DOHH2 (cell line): ENCODE measurements at regions not wholly inside any gene's neighbourhood (a gene's known extent, or its start where the extent isn't known, plus 50 kb on each side); places are given as distances from the start of the nearest gene placed in this dataset.
"Not testable (repeated sequence)": the region's sequence is repeated elsewhere in the genome, so short reads cannot be mapped to it uniquely, and the experiment has no call there.

Experiments used
- H3F3A ChIP-seq: fragments of 200-600 bp; sonication (generic), shearing (Covaris generic); 2 replicates; pipeline ENCODE4 v1.6.0; 2016; ENCODE audit warnings: antibody characterized with exemption, mild to moderate bottlenecking; ENCODE audit not compliant: control insufficient read depth, insufficient read depth
- H3K27ac ChIP-seq: fragments of 200-600 bp; sonication (generic); 2 replicates; pipeline ENCODE4 v1.5.1; 2014; ENCODE audit warnings: low read depth, mild to moderate bottlenecking, low read length, moderate library complexity
- H3K27me3 ChIP-seq: fragments of 200-600 bp; sonication (generic); 2 replicates; pipeline ENCODE4 v1.6.1; 2014; ENCODE audit warnings: mild to moderate bottlenecking, low read length, mixed read lengths; ENCODE audit not compliant: control insufficient read depth
- H3K36me3 ChIP-seq: fragments of 200-600 bp; sonication (generic); 2 replicates; pipeline ENCODE4 v1.6.1; 2014; ENCODE audit warnings: mild to moderate bottlenecking, low read length, moderate library complexity, mixed read lengths; ENCODE audit not compliant: control insufficient read depth
- H3K4me1 ChIP-seq: fragments of 200-600 bp; sonication (generic); 2 replicates; pipeline ENCODE4 v1.6.1; 2014; ENCODE audit warnings: mild to moderate bottlenecking, low read length, mixed read lengths; ENCODE audit not compliant: control insufficient read depth
- H3K4me2 ChIP-seq: fragments of 200-600 bp; sonication (generic); 2 replicates; pipeline ENCODE4 v1.6.0; 2014; ENCODE audit warnings: mild to moderate bottlenecking, low read length, moderate library complexity
- H3K4me3 ChIP-seq: fragments of 200-600 bp; sonication (generic); 2 replicates; pipeline ENCODE4 v1.5.1; 2014; ENCODE audit warnings: mild to moderate bottlenecking, low read length, mixed read lengths
- H3K79me2 ChIP-seq: fragments of 200-600 bp; sonication (generic); 2 replicates; pipeline ENCODE4 v1.6.1; 2014; ENCODE audit warnings: mild to moderate bottlenecking, low read length, mixed read lengths; ENCODE audit not compliant: control insufficient read depth
- H3K9me2 ChIP-seq: fragments of 200-600 bp; sonication (generic); replicated peaks from 2 replicates; pipeline ENCODE4 v1.6.1; 2014; ENCODE audit warnings: mild to moderate bottlenecking, low read length, mixed read lengths; ENCODE audit not compliant: control insufficient read depth
- H3K9me3 ChIP-seq: fragments of 200-600 bp; sonication (generic); 2 replicates; pipeline ENCODE4 v1.6.1; 2014; ENCODE audit warnings: antibody characterized with exemption, low read length, mixed read lengths; ENCODE audit not compliant: control insufficient read depth, insufficient read depth
- H4K20me1 ChIP-seq: fragments of 200-600 bp; sonication (generic); 2 replicates; pipeline ENCODE4 v1.6.0; 2014; ENCODE audit warnings: low read depth, mild to moderate bottlenecking, antibody characterized with exemption, low read length, moderate library complexity; ENCODE audit not compliant: control insufficient read depth, insufficient read depth
- EZH2phosphoT487 ChIP-seq: fragments of 200-600 bp; sonication (generic); IDR thresholded peaks from 2 replicates; pipeline ENCODE4 v1.6.1; 2017; ENCODE audit warnings: borderline replicate concordance, mild to moderate bottlenecking, antibody characterized with exemption, low read length, moderate library complexity, mixed read lengths
- TF ChIP-seq, protein P1 (sequence below): fragments of 200-600 bp; sonication (generic); IDR thresholded peaks from one replicate; pipeline ENCODE4 v1.5.1; 2014; ENCODE audit warnings: antibody characterized with exemption, mild to moderate bottlenecking, low read depth, low read length; ENCODE audit not compliant: poor library complexity, severe bottlenecking

DNA sequence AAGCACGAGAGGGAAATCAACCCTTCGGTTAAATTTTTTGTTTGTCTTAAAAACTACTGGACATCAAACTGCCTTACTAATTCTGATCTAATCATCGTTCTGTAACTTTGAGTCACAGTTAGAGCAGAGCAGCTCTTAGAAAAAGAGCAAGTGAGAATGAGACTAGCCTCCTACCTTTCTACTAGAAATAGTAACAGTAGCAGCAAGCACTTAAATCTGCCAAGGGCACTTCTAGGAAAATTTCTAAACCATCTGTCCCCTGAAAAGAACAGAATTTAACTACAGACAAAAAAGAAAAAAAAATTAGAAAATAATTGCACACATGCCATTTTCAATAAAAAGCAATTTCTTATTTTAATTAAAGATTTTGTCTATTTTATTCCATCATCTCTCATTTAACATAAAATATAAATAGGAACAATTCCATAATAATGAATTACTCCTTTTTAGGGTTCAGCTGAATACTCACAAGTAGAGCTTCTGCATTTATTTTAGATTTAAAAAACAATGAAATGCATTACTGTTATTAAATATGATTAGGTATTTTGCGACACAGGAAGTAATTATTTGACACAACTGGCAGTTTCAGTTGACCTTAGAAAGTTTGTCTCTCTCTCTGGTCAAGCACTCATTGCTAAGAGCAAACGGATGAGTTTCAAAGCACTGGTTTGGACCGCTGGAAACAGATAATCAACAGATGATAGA lies 250.8 kb upstream of the SOX9 start:
- no peak overlapping the region for H3K4me2 ChIP-seq
- H3K9me3 ChIP-seq, result no peaks in the 10 kb centered on the region
- no peaks in the 10 kb centered on the region for H3K79me2 ChIP-seq
- H3K9me2 ChIP-seq, result no peaks in the 10 kb centered on the region
- no peaks in the 10 kb centered on the region for H3K36me3 ChIP-seq
- H3K27me3 ChIP-seq, result no peaks in the 10 kb centered on the region
- no peaks in the 10 kb centered on the region for H4K20me1 ChIP-seq
- H3F3A ChIP-seq, result no peaks in the 10 kb centered on the region
- H3K4me3 ChIP-seq, result no peak overlapping the region
- no peak overlapping the region for H3K27ac ChIP-seq
- no peaks in the 10 kb centered on the region for H3K4me1 ChIP-seq
- no peak for TF ChIP-seq EZH2phosphoT487
- TF ChIP-seq, protein P1, sequence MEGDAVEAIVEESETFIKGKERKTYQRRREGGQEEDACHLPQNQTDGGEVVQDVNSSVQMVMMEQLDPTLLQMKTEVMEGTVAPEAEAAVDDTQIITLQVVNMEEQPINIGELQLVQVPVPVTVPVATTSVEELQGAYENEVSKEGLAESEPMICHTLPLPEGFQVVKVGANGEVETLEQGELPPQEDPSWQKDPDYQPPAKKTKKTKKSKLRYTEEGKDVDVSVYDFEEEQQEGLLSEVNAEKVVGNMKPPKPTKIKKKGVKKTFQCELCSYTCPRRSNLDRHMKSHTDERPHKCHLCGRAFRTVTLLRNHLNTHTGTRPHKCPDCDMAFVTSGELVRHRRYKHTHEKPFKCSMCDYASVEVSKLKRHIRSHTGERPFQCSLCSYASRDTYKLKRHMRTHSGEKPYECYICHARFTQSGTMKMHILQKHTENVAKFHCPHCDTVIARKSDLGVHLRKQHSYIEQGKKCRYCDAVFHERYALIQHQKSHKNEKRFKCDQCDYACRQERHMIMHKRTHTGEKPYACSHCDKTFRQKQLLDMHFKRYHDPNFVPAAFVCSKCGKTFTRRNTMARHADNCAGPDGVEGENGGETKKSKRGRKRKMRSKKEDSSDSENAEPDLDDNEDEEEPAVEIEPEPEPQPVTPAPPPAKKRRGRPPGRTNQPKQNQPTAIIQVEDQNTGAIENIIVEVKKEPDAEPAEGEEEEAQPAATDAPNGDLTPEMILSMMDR, result no peak

DNA sequence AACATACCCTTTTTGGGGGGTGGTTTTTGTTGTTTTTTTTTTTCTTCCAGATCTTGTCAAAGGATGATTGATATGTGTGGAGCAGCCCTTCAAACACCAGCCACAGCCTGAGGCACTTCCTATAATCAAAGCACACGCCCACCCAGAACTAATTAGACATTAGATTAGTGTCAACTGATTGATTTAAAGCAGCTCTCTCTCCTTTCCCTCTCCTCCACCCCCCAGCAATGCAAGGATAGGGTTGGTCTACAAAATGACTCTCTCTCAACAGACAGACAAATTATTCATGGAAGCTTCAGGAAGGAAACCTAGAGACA lies 250.3 kb upstream of the SOX9 start:
- H4K20me1 ChIP-seq, result no peaks in the 10 kb centered on the region
- no peaks in the 10 kb centered on the region for H3K36me3 ChIP-seq
- H3K4me2 ChIP-seq, result no peak overlapping the region
- no peaks in the 10 kb centered on the region for H3K9me3 ChIP-seq
- no peak overlapping the region for H3K4me3 ChIP-seq
- no peaks in the 10 kb centered on the region for H3K79me2 ChIP-seq
- H3K9me2 ChIP-seq, result no peaks in the 10 kb centered on the region
- no peaks in the 10 kb centered on the region for H3F3A ChIP-seq
- H3K27ac ChIP-seq, result no peak overlapping the region
- TF ChIP-seq, protein P1, result no peak
- no peak for TF ChIP-seq EZH2phosphoT487
- no peaks in the 10 kb centered on the region for H3K27me3 ChIP-seq
- H3K4me1 ChIP-seq, result no peaks in the 10 kb centered on the region

DNA sequence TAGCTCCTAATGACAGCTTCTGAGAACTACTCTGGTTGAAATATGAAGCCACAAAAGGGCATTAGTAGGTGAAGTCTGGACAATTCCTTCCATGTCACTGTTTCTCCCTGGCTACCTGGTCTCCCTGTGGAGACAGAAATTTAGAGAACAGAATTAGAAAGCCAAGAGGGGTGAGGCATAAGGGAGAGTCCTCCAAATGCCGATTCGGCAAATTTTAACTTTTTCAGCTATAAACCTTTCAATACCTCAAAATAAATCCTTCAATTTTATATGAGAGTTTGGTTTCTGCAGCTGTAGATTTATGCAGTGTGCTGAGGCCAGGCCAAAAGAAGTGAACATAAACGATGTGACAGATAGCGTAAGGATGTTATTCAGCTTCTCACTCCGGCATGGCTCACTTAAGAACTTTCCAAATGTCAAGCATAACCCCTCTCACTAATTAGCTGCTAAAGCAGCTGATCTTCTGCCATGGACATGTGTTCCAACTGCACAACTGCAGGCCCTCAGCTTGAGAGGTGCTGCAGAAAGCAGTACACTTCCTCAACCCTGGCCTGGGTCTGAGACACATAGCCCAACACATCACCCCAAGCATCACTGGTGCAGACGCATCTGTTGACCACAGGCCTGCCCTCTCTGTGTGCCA lies 247.9 kb upstream of the SOX9 start:
- no peaks in the 10 kb centered on the region for H3K9me3 ChIP-seq
- H3K9me2 ChIP-seq, result no peaks in the 10 kb centered on the region
- H3K27ac ChIP-seq, result no peak overlapping the region
- H3F3A ChIP-seq, result no peaks in the 10 kb centered on the region
- TF ChIP-seq, protein P1, result no peak
- no peak for TF ChIP-seq EZH2phosphoT487
- no peaks in the 10 kb centered on the region for H3K27me3 ChIP-seq
- no peaks in the 10 kb centered on the region for H3K4me1 ChIP-seq
- no peak overlapping the region for H3K4me2 ChIP-seq
- no peaks in the 10 kb centered on the region for H4K20me1 ChIP-seq
- no peaks in the 10 kb centered on the region for H3K36me3 ChIP-seq
- no peak overlapping the region for H3K4me3 ChIP-seq
- H3K79me2 ChIP-seq, result no peaks in the 10 kb centered on the region

DNA sequence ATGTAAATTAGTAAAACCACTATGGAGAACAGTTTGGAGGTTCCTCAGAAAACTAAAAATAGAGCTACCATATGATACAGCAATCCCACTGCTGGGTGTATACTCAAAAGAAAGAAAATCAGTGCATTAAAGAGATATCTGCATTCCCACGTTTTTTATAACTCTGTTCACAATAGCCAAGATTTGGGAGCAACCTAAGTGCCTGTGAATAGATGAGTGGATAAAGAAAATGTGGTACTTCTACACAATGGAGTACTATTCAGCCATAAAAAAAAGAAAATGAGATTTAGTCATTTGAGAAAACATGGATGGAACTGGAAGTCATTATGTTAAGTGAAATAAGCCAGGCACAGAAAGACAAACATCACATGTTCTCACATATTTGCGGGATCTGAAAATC lies 246.0 kb upstream of the SOX9 start:
- not testable (repeated sequence) for H3K4me2 ChIP-seq, H3K9me2 ChIP-seq, H4K20me1 ChIP-seq, H3K27me3 ChIP-seq, H3K4me1 ChIP-seq, H3K79me2 ChIP-seq, H3F3A ChIP-seq, H3K9me3 ChIP-seq, H3K36me3 ChIP-seq, H3K27ac ChIP-seq, H3K4me3 ChIP-seq
